SK-N-SH (cell line): ENCODE measurements at regions not wholly inside any gene's neighbourhood (a gene's known extent, or its start where the extent isn't known, plus 50 kb on each side); places are given as distances from the start of the nearest gene placed in this dataset.

Source experiments
- CTCF ChIA-PET: fragments of 300-600, 350-600 bp; formaldehyde crosslinking; extraction: SDS; loops from one replicate; lab custom pipeline; 2021; lab: Yijun Ruan, JAX
- POLR2A ChIA-PET: fragments of 350-600 bp; sonication (Branson Sonifier 250); formaldehyde crosslinking; extraction: SDS; loops from one replicate; lab custom pipeline; 2020; ENCODE audit warnings: antibody characterized with exemption, inconsistent platforms; lab: Yijun Ruan, JAX
- DNase-seq: peaks from one replicate; pipeline ENCODE4 v3.0.0; 2012
- H2AFZ ChIP-seq: fragments of 200-600 bp; sonication (generic); 2 replicates; pipeline ENCODE4 v1.8.1; 2016; ENCODE audit warnings: antibody characterized with exemption, mild to moderate bottlenecking, low read depth
- H3F3A ChIP-seq: fragments of 200-600 bp; sonication (generic); replicated peaks from 2 replicates; pipeline ENCODE3; 2016; ENCODE audit warnings: antibody characterized with exemption, mild to moderate bottlenecking; ENCODE audit not compliant: insufficient read depth
- H3K27ac ChIP-seq, 2 experiments: fragments of 200-500 bp in 1 of 2; fragments of 200-600 bp in 1 of 2; sonication (Bioruptor generic) in 1 of 2; sonication (generic), shearing (Covaris generic) in 1 of 2; 2 replicates each; pipeline versions ENCODE4 v1.5.1 to v1.6.1; 2014 to 2016; ENCODE audit warnings: low read depth in 2 of 2, inconsistent platforms in 1 of 2, low read length in 1 of 2, mild to moderate bottlenecking in 1 of 2, mixed read lengths in 1 of 2
- H3K27me3 ChIP-seq: fragments of 200-600 bp; sonication (generic), shearing (Covaris generic); 2 replicates; pipeline ENCODE4 v1.6.1; 2016; ENCODE audit warnings: mixed run types; ENCODE audit not compliant: insufficient read depth
- H3K36me3 ChIP-seq, 2 experiments: fragments of 200-500 bp in 1 of 2; fragments of 200-600 bp in 1 of 2; sonication (Bioruptor generic) in 1 of 2; sonication (generic) in 1 of 2; replicated peaks in 1 of 2; 2 replicates each; pipeline versions ENCODE3 to v1.5.1; 2014 to 2016; ENCODE audit warnings: low read length in 1 of 2, mild to moderate bottlenecking in 1 of 2; ENCODE audit not compliant: insufficient read depth in 2 of 2, control insufficient read depth in 1 of 2
- H3K4me1 ChIP-seq, 2 experiments: fragments of 200-500 bp in 1 of 2; fragments of 200-600 bp in 1 of 2; sonication (Bioruptor generic) in 1 of 2; sonication (generic), shearing (Covaris generic) in 1 of 2; 2 replicates each; pipeline versions ENCODE4 v1.5.1 to v1.6.1; 2014 to 2016; ENCODE audit warnings: low read depth in 1 of 2, low read length in 1 of 2, mixed run types in 1 of 2; ENCODE audit not compliant: insufficient read depth in 2 of 2, control insufficient read depth in 1 of 2
- H3K4me2 ChIP-seq: fragments of 200-600 bp; sonication (generic), shearing (Covaris generic); 2 replicates; pipeline ENCODE4 v1.6.1; 2017; ENCODE audit warnings: mixed run types
- H3K4me3 ChIP-seq, 2 experiments: fragments of 200-500 bp in 1 of 2; fragments of 200-600 bp in 1 of 2; sonication (Bioruptor generic) in 1 of 2; sonication (generic), shearing (Covaris generic) in 1 of 2; 2 replicates each; pipeline versions ENCODE4 v1.5.1 to v1.8.1; 2014 to 2016; ENCODE audit warnings: low read depth in 2 of 2, inconsistent platforms in 1 of 2, low read length in 1 of 2, mild to moderate bottlenecking in 1 of 2, mixed read lengths in 1 of 2, moderate library complexity in 1 of 2
- H3K79me2 ChIP-seq: fragments of 200-600 bp; sonication (generic); 2 replicates; pipeline ENCODE4 v1.8.1; 2017; ENCODE audit warnings: mild to moderate bottlenecking; ENCODE audit not compliant: insufficient read depth
- H3K9ac ChIP-seq: fragments of 200-600 bp; sonication (generic); 2 replicates; pipeline ENCODE4 v1.6.1; 2017; ENCODE audit warnings: mixed run types
- H3K9me2 ChIP-seq: fragments of 200-600 bp; sonication (generic); 2 replicates; pipeline ENCODE4 v1.6.1; 2017; ENCODE audit warnings: mixed run types
- H3K9me3 ChIP-seq: fragments of 200-600 bp; sonication (generic); 2 replicates; pipeline ENCODE4 v1.6.1; 2017; ENCODE audit warnings: mixed run types, mild to moderate bottlenecking, moderate library complexity
- H4K20me1 ChIP-seq: fragments of 200-600 bp; sonication (generic); 2 replicates; pipeline ENCODE4 v1.6.1; 2017; ENCODE audit warnings: mild to moderate bottlenecking, mixed run types; ENCODE audit not compliant: insufficient read depth
- CTCF ChIP-seq: fragments of 200-600 bp; sonication (generic); IDR thresholded peaks from 2 replicates; pipeline ENCODE4 v1.6.1; 2017; ENCODE audit warnings: antibody characterized with exemption, mild to moderate bottlenecking, moderate library complexity
- EP300 ChIP-seq, 2 experiments: IDR thresholded peaks; 2 replicates each; pipeline versions ENCODE4 v1.4.0 to v1.6.1; 2012; ENCODE audit warnings: borderline replicate concordance in 1 of 2, low read depth in 1 of 2, low read length in 1 of 2
- GABPA ChIP-seq: IDR thresholded peaks from 2 replicates; pipeline ENCODE4 v1.4.0; 2012; ENCODE audit warnings: low read depth, mild to moderate bottlenecking
- MXI1 ChIP-seq: IDR thresholded peaks from 2 replicates; pipeline ENCODE4 v1.6.1; 2012; ENCODE audit warnings: mild to moderate bottlenecking, low read depth, low read length, improper control_type of control experiment
- NRF1 ChIP-seq: IDR thresholded peaks from 2 replicates; pipeline ENCODE4 v1.6.1; 2012; ENCODE audit warnings: low read depth, mild to moderate bottlenecking, low read length
- RCOR1 ChIP-seq: fragments of 150-350 bp; IDR thresholded peaks from 2 replicates; pipeline ENCODE4 v1.6.1; 2017; ENCODE audit warnings: antibody characterized with exemption, low read length
- RXRA ChIP-seq: IDR thresholded peaks from 2 replicates; pipeline ENCODE4 v1.4.0; 2012; ENCODE audit warnings: low read depth, mild to moderate bottlenecking, borderline replicate concordance
- SMC3 ChIP-seq: IDR thresholded peaks from 2 replicates; pipeline ENCODE4 v1.6.1; 2012; ENCODE audit warnings: low read depth, low read length, improper control_type of control experiment
- TAF1 ChIP-seq: IDR thresholded peaks from 2 replicates; pipeline ENCODE4 v1.6.1; 2012; ENCODE audit warnings: low read depth, mild to moderate bottlenecking, low read length, moderate library complexity, borderline replicate concordance
- YY1 ChIP-seq: IDR thresholded peaks from 2 replicates; pipeline ENCODE4 v1.4.0; 2012; ENCODE audit warnings: low read depth, mild to moderate bottlenecking
- WGBS: methylation state at CpG from one replicate; pipeline ENCODE4 v1.1.6; 2017; ENCODE audit warnings: low lambda C conversion rate; 5-methylcytosine and 5-hydroxymethylcytosine counted together
- TF ChIP-seq, protein P1 (sequence below): IDR thresholded peaks from 2 replicates; pipeline ENCODE4 v1.6.1; 2012; ENCODE audit warnings: mild to moderate bottlenecking, low read depth, low read length, moderate library complexity
- TF ChIP-seq, protein P2 (sequence below): IDR thresholded peaks from 2 replicates; pipeline ENCODE4 v1.4.0; 2012; ENCODE audit warnings: low read depth

GRCh38 chr10:33611423-33611822 lies 277.0 kb upstream of the NRP1 start:
- Histone ChIP-seq H3F3A (no peaks in the 10 kb centered on the region), H3K79me2 (no peaks in the 10 kb centered on the region), H3K36me3 (no peaks in the 10 kb centered on the region), H4K20me1 (no peaks in the 10 kb centered on the region), H3K27me3 (no peaks in the 10 kb centered on the region)
- no peak for TF ChIP-seq GABPA
- TF ChIP-seq RCOR1: no peak
- TF ChIP-seq MXI1: no peak
- no peak for TF ChIP-seq RXRA
- TF ChIP-seq, all 33 proteins: peak for 0
- Histone ChIP-seq H3K9ac (no peak overlapping the region), H2AFZ (no peak overlapping the region), H3K4me2 (no peak overlapping the region), H3K4me3 (no peak overlapping the region), H3K4me1 (no peaks in the 10 kb centered on the region), H3K9me2 (no peaks in the 10 kb centered on the region), H3K27ac (no peak overlapping the region), H3K9me3 (0 out of 2 replicates have a peak, but pooled peaks cover 7% of the 10 kb centered on the region)
- WGBS: 59% methylated on average over 1 of the region's 1 CpG
- DNase-seq: no peak
- ChIA-PET CTCF (interaction anchor here (1.4 kb wide), 1 partner anchor 11 kb away, joined by 4 read pairs; no protein-coding TSS in a partner anchor), POLR2A (no interaction called here)

DNA sequence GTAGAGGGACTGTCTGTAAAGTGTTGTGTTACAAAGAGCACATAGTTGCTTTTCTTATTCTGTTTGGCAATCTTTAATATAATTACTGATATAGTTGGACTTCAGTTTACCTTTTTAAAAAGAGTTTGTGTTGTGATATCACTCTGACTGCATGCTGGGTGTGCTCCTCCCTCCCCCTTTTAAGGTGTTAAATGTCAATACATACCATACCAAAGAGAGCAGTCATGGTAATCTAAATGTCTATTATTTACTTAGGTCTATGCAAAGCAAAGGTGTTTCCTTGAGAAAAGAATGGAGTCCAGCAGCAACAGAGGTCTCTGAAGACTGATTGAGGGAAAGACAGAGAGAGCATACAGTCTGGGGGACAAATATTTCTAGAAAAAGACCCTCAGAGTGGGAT lies 275.1 kb upstream of the NRP1 start:
- H3K4me1 ChIP-seq: no peaks in the 10 kb centered on the region
- H2AFZ ChIP-seq: no peak overlapping the region
- no peaks in the 10 kb centered on the region for H3K79me2 ChIP-seq
- H3K36me3 ChIP-seq: no peaks in the 10 kb centered on the region
- CTCF ChIA-PET: no interaction called here
- DNase-seq: no peak
- no peak for TF ChIP-seq RXRA
- TF ChIP-seq NRF1: no peak
- no peak for TF ChIP-seq GABPA
- no peak for TF ChIP-seq TAF1
- no peak for TF ChIP-seq SMC3
- TF ChIP-seq, protein P1, sequence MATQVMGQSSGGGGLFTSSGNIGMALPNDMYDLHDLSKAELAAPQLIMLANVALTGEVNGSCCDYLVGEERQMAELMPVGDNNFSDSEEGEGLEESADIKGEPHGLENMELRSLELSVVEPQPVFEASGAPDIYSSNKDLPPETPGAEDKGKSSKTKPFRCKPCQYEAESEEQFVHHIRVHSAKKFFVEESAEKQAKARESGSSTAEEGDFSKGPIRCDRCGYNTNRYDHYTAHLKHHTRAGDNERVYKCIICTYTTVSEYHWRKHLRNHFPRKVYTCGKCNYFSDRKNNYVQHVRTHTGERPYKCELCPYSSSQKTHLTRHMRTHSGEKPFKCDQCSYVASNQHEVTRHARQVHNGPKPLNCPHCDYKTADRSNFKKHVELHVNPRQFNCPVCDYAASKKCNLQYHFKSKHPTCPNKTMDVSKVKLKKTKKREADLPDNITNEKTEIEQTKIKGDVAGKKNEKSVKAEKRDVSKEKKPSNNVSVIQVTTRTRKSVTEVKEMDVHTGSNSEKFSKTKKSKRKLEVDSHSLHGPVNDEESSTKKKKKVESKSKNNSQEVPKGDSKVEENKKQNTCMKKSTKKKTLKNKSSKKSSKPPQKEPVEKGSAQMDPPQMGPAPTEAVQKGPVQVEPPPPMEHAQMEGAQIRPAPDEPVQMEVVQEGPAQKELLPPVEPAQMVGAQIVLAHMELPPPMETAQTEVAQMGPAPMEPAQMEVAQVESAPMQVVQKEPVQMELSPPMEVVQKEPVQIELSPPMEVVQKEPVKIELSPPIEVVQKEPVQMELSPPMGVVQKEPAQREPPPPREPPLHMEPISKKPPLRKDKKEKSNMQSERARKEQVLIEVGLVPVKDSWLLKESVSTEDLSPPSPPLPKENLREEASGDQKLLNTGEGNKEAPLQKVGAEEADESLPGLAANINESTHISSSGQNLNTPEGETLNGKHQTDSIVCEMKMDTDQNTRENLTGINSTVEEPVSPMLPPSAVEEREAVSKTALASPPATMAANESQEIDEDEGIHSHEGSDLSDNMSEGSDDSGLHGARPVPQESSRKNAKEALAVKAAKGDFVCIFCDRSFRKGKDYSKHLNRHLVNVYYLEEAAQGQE: no peak
- TF ChIP-seq CTCF: no peak
- no peak for TF ChIP-seq EP300 (IDR thresholded peaks at IDR 0.05; ENCODE audit: borderline replicate concordance in 1 of 2, low read depth in 1 of 2, low read length in 1 of 2)
- TF ChIP-seq YY1: no peak
- no peak for TF ChIP-seq RCOR1
- TF ChIP-seq, protein P2, sequence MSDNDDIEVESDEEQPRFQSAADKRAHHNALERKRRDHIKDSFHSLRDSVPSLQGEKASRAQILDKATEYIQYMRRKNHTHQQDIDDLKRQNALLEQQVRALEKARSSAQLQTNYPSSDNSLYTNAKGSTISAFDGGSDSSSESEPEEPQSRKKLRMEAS: no peak
- TF ChIP-seq, all 33 proteins: peak for 0
- Histone ChIP-seq H3K9me2 (no peaks in the 10 kb centered on the region), H3K27me3 (no peaks in the 10 kb centered on the region), H3K4me2 (no peak overlapping the region), H3K9ac (no peak overlapping the region), H4K20me1 (no peaks in the 10 kb centered on the region), H3K4me3 (no peak overlapping the region), H3F3A (no peaks in the 10 kb centered on the region), H3K9me3 (0 out of 2 replicates have a peak, but pooled peaks cover 7% of the 10 kb centered on the region), H3K27ac (no peak overlapping the region)
- POLR2A ChIA-PET: no interaction called here
